DMS 273 (cell line): ENCODE measurements at regions not wholly inside any gene's neighbourhood (a gene's known extent, or its start where the extent isn't known, plus 50 kb on each side); places are given as distances from the start of the nearest gene placed in this dataset.

Experiments
- DNase-seq: peaks from one replicate; lab custom pipeline; 2025; ENCODE audit not compliant: unreplicated experiment; lab: John Stamatoyannopoulos, UW

GRCh38 chr13:61039302-61039701 is 376.3 kb downstream of the PCDH20 start:
- DNase-seq = no peak

- DNase-seq = no peak
Measured at GRCh38 chr13:61036715-61037114, 378.9 kb downstream of the PCDH20 start.

- DNase-seq = no peak
Measured at GRCh38 chr13:61030445-61030844, 385.2 kb downstream of the PCDH20 start.

GRCh38 chr13:61029064-61029463 is 386.6 kb downstream of the PCDH20 start:
- DNase-seq = no peak

GRCh38 chr13:61024046-61024445 is 391.6 kb downstream of the PCDH20 start:
- no peak for DNase-seq

GRCh38 chr13:61021838-61022237 is 393.8 kb downstream of the PCDH20 start:
- DNase-seq = no peak

- no peak for DNase-seq
Measured at GRCh38 chr13:61013796-61014195, 401.9 kb downstream of the PCDH20 start.

- DNase-seq = no peak
Measured at GRCh38 chr13:61010358-61010757, 405.3 kb downstream of the PCDH20 start.

GRCh38 chr13:61002686-61003085 is 413.0 kb downstream of the PCDH20 start:
- no peak for DNase-seq

- DNase-seq = peak; percentile 24
Measured at GRCh38 chr13:60990032-60990733, 425.5 kb downstream of the PCDH20 start.

- DNase-seq = no peak
Measured at GRCh38 chr13:60986301-60986700, 429.3 kb downstream of the PCDH20 start.

- DNase-seq = no peak
Measured at GRCh38 chr13:60981407-60981806, 434.2 kb downstream of the PCDH20 start.

GRCh38 chr13:60976367-60976766 is 439.3 kb downstream of the PCDH20 start:
- DNase-seq = no peak

- no peak for DNase-seq
Measured at GRCh38 chr13:60974296-60974695, 441.4 kb downstream of the PCDH20 start.

- no peak for DNase-seq
Measured at GRCh38 chr13:60973529-60973928, 442.1 kb downstream of the PCDH20 start.

- DNase-seq = no peak
Measured at GRCh38 chr13:60970736-60971135, 444.9 kb downstream of the PCDH20 start.

GRCh38 chr13:60969656-60970055 is 446.0 kb downstream of the PCDH20 start:
- no peak for DNase-seq

GRCh38 chr13:60959427-60959826 is 456.2 kb downstream of the PCDH20 start:
- DNase-seq = no peak

- no peak for DNase-seq
Measured at GRCh38 chr13:60957816-60958215, 457.8 kb downstream of the PCDH20 start.

GRCh38 chr13:60945396-60945795 is 470.3 kb downstream of the PCDH20 start:
- peak; percentile 8 for DNase-seq

GRCh38 chr13:60944863-60945262 is 470.8 kb downstream of the PCDH20 start:
- peak; percentile 29 for DNase-seq

- DNase-seq = peak; percentile 21
Measured at GRCh38 chr13:60944016-60944415, 471.6 kb downstream of the PCDH20 start.

GRCh38 chr13:60936281-60936680 is 479.4 kb downstream of the PCDH20 start:
- DNase-seq = no peak
